Lung microvascular endothelial cell (primary cell): ENCODE measurements at regions not wholly inside any gene's neighbourhood (a gene's known extent, or its start where the extent isn't known, plus 50 kb on each side); places are given as distances from the start of the nearest gene placed in this dataset.

Source experiments
- DNase-seq, 2 donors: peaks; one replicate each; pipeline versions ENCODE4 v3.0.0 to v3.0.0-alpha.2; 2010; ENCODE audit warnings: low read depth in 2 of 2

DNA sequence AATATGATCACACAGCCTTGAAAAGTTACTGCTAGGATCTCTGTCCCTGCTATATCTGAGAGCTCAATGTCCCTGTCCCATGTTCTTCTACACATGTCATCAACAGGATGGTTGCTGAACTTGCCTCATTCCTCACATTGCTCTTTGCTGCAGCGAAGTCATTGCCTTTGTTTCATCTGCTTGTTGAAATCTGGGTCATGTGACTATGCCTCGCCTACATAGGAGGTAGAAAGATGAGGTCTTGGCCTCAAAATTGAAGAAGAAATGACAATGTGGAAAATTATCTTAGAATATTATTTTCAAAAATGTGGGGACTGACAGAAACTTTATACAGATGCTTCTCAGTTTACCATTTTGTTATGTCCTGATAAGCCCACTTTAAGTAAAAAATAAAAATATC is 494.2 kb downstream of the SOX5 start:
- DNase-seq: no peak

DNA sequence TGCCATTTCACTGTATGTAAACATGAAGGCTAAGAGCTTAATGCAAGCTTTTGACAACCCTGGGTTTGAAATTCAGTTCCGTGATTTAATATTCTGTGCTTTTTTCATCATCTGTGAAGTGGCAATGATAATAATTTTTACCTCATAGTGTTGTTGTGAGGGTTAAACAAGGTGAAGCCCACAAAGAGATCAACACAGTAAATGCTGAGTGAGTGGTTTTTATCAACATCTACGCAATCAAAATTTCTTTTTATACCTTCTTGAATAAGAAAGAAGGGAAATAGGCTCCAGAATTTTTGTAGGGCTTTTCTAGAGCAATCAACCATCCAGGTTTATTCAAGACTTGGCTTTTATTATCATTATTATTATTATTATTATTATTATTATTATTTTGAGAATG is 490.8 kb downstream of the SOX5 start:
- no peak for DNase-seq

DNA sequence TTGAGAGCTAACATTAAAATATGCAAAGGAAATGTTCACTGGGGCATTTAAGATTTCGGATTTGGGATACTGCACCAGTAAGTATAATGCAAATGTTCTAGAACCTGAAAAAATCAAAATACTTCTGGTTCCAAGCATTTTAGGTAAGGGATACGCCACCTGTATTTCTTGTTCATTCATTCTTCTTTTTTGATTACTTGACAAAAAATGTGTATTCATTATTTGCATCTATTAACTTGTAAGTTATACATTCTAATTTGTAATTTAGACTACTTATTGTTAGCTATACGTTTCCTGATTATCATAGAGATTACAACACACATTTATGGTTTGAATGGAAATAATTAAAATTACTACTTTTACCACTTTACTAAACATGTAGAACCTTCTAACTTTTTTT is 486.9 kb downstream of the SOX5 start:
- DNase-seq: no peak

DNA sequence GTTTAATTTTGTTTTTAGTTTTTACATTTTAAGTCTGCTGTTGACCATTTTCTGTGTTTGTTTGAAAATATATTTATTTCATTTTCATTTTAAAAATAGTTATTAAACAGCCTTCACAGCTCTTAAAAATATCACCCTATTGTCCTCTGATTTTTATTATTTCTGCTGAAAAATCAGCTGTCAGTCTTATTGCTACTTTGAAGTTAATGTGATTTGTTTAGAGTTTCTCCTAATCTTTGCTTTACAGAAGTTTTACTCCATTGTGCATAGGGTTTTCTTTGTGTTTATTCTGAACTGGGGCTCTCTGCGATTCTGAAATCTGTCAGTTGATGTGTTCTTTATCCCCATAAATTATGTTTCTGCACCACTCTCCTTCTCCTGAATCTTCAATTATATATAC is 486.3 kb downstream of the SOX5 start:
- DNase-seq: no peak

DNA sequence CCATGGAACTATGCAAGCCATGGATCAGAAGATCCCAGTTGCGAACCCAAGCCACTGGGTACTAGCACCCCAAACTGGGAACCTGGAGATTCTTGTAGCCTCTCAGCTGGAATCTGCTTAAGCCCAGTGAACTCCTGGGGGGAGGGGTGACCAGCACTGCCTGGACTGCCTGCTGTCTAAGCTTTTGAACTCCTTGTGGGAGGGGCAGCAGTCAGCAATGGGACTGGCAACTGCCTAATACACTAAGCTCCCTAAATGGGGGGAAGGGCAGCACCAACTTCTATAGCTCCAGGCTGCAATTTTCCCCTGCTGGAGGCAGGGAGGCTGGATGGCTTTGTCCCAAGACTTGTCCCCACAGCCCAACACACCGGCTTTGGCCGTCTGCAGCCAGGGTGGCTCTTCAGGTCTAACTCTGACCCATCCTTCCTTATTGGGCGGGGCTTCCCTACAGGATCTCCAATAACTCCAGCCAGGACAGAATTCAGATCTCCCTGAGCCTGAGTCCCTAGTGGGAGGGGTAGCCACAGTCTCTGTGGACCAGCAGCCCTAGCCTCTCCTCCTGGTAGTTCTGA is 485.1 kb downstream of the SOX5 start:
- DNase-seq: no peak

GRCh38 chr12:23472329-23472971 is 477.0 kb downstream of the SOX5 start:
- DNase-seq: no peak

DNA sequence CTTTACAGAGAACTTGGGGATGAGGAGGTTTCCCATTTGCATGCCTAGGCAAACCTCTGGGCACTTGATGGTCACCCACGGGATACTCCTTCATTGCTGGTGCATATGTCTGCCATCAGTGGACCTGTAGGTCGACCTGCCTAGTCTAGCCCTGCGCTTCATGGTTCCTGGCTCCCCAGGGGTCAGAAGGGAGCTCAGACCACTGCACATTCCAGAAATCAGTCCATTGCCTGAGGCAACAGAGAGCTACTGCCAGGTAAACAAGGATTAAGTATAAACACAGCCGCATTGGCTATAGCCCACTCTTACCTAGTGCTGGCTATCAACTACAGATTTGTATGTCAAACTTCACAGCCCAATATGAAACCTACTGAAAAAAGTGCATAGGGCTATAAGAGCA is 476.4 kb downstream of the SOX5 start:
- DNase-seq: no peak

GRCh38 chr12:23474438-23474976 is 475.0 kb downstream of the SOX5 start:
- DNase-seq: no peak
